Medulla oblongata (tissue), 1 donor: ENCODE measurements at regions not wholly inside any gene's neighbourhood (a gene's known extent, or its start where the extent isn't known, plus 50 kb on each side); places are given as distances from the start of the nearest gene placed in this dataset.
A peak's percentile ranks its signal among the peaks of the same experiment; 100 is the strongest.

Experiments
- DNase-seq: peaks from one replicate; pipeline ENCODE4 v3.0.0-alpha.2; 2015; ENCODE audit errors: extremely low spot score

DNA sequence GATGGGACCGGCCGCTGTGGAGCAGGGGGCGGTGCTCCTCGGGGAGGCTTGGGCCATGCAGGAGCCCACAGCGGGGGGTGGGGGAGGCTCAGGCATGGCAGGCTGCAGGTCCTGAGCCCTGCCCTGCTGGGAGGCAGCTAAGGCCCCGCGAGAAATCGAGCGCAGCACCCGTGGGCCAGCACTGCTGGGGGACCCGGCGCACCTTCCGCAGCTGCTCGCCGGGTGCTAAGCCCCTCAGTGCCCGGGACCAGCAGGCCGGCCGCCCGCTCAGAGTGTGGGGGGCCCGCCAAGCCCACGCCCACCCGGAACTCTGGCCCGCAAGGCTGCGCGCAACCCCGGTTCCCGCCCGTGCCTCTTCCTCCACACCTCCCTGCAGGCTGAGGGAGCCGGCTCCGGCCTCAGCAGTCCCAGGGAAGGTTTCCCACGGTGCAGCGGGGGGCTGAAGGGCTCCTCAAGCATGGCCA lies 131.5 kb downstream of the SNX18 start:
- DNase-seq, result no peak

DNA sequence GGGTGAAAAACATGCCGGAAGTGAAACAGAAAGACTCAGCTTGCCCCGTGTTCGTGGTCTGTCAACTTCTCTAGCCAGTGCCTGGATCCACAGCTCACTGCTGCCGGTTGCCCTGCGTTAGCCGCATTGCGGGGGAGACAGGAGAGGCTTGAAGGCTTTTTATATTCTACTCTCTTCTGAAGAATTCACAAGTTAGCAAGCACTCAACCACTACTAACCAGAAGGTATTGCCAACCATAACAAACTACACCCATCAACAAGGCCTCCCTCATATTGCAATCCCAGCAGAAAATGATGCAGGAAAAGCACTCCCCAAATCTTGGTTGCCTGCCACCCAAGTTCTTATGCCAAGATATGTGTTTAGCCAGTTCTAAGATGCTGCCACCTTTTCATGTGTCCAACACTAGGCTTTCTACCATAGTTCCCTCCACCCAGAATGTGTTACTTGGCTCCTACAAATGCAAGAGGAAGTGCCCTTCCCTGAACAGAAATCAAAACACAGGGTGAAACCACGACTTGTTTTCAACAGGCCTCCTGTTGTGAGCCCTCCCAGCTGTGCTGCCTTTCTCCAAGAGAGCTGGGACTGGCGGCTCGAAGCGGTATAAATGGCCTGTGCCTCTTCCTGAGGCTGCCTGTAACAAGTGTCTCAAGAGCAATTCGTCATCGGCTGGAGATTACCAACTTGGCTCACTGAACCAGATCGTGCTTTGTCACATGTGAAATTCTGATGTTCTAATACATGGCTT lies 129.0 kb downstream of the SNX18 start:
- peak; percentile 86 for DNase-seq

DNA sequence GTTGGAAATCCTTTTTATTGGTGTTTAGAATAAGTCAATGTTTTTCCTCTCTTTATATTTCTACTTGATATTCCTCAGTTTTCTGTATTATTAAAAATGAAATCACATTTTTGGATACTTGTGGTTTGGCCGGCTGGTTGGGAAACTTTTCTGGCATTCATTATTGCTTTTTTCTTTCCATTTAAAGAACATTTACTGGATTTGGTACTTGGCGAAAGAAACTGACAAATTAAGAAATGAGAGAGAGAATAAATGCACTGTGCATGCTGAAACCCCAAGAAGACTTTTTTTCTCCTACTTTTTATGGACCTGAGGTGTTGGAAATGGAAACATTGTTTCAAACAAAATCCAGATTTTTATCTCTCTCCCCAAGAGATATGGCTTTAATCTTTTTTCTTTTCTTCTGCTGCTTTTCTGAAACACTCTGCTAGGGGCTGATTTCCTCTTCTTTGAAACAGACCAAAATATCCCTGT lies 128.4 kb downstream of the SNX18 start:
- no peak for DNase-seq

DNA sequence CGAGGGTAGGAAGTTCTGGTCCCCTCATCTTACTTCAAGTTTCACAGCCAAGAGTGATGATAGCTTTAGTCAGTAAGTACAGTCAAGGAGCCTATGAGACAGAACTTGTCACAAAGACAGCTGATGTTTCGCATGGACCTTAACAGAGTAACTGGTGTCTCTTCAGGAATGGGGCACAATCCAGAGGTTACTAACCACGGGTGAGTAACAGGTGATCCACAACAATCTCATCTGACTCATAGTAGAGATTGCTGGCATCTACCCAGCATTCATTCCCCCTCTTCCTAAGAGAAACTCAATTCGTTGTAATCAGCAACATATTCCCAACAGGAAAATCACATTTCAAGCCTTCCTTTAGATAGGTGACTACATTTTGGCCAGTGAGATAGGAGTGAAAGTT lies 126.7 kb downstream of the SNX18 start:
- DNase-seq, result no peak

DNA sequence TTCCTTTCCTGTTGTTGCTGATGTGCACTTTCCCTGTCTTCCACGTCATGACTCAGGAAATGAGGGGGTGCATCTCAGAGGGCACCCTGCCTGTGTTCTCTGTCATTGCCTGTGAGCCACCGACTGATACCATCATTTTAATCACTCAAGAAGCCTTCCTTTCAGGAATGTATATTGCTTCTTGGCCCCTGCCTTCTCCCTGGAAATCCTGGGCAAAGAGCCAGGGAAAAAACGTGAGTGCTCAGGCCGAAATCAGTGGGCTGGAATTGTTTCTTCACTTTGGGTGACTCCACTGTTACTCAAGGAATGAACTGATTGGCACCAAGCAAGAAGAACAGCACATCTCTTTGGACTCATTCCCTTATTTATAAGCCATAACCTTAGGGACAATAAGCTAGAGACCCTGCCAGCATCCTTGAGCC lies 126.1 kb downstream of the SNX18 start:
- no peak for DNase-seq

DNA sequence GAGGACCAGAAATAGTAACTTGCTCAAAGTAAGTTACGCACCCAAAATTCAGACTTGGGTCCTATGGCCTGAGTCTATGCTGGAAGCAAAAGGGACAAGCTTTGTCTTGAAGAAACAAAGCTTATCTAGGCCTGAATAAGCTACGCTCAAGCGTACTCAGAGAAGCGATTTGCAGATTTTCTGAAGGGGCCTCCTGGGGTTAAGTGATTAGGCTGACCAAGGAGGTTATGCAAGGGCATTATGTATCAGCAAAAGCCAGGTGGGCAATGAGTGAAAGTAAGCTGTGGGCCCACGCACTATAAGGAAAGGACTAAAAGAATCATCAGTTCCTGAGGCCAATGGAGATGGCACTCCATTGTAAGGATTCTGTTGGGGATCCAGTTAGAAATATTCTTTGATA lies 122.1 kb downstream of the SNX18 start:
- no peak for DNase-seq

DNA sequence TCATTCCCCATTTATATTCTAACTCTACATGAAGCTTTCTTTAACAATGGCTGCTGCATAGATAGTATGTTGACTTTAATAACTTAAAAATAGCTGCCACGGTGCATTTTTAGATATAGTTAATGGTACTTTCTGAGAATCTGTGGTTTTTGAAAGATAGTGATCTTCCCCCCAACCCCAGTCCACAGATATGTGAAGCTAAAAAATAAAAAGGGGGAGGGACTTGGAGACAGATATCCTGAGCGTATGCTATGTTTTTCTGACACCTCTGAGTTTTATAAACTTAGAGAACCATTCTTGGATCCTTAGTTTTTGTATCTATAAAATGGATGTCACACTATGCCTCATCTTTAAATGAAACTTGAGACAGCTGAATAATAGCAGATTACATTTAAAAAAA lies 120.5 kb downstream of the SNX18 start:
- DNase-seq, result no peak

DNA sequence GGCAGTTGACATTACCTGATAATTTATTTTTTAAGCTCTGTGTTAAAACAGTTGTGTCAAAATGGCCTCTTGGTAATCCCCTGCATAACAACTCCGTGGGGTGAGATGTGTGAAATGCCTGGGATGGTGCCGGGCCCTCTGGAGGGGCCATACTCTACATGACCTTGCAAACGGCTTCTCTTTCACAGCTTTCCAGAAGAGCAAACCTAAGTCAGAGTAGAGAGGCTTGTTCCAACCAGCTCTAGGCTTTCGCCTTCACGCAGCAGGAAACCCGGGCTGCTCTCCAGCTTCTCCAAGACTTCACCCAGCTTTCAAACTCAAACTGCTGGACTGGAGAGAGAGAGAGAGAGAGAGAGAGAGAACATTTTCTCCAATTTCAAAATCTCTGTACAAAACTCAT lies 120.1 kb downstream of the SNX18 start:
- peak; percentile 58 for DNase-seq

DNA sequence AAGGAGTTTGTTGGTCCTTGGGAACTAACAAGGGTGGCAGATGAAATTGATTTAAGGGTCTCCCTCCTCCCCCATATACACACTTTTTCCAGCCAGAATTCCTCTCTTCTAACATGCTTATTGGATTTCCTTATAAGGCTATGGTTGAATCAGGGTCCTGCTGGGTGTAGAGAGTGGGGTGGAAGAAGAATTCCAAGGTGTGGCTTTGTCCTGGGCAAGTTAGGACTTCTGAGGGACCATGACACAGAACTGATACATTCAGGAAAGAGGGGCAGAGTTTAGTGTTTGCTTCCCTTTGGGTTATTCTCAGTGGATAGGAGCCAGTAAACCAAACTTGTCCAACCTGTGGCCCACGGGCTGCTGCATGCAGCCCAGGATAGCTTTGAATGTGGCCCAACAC lies 116.5 kb downstream of the SNX18 start:
- no peak for DNase-seq

DNA sequence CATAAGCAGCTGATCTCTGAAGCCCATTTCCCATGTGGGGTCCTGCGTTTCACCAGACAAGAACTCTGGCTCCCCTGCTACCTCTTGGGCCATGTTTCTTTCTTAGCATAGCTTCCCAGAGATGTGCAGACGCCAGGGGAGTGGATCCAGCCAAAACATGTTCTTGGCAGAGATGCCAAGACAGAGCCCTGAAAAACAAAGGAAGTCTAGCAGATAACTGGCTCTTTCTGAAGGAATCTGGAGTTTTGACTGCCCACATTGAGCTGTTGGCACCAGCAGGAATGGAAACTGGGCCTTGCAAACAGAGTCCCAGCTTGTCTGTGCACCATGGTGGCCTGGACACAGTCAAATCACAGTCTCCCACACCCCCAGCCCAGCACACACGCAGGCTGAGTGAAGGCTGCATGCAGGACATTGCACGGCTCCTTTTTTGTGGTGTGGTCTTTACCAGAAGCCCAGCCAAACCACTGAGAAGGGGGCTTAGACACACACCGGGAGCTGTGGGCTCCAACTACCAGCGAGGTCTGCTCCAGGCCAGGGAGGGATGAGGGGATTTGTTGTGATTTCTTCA lies 114.7 kb downstream of the SNX18 start:
- DNase-seq, result no peak

DNA sequence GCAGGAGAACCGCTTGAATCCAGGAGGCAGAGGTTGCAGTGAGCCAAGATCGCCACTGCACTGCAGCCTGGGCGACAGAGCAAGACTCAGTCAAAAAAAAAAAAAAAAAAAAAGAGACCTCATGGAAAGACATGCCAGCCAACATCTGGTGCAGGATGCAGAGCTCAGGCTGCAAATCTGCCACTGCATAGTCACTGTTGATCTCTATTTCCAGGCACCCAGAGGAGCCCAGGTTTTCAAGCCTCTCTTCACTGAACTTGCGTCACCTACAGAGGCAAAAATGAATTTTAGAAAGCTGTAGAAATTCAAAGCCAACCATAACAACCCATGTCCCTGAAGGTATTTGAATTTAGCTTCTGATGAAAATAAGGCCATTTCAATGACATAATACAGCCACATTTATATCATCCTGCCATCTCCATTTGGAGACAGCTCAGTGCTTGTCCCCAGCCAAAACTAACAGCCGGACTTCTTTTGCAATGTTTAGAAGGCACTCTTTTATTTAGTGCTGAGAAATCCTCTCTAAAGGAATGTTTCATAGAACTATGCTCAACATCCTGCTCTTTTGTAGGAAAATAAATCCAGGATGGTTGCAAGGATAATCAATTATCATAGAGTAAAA lies 113.3 kb downstream of the SNX18 start:
- no peak for DNase-seq

DNA sequence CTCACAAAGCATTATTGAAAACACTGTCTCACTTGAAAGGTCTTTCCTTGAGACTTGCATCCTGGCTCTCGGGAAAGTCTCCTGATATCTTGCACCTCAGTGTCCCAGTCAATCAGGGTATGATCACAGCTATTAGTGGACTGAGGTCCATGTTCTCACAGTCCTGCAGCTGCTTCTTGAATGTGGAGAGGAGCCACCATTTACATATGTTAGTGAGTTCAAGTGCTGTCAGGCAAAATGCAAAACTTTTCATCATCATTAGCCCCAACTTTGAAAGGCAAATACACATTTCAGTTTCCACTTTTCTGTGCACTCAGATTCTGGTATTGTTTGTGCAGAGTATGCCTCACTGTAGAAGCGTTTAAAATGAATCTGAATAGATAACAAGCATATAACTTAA lies 111.6 kb downstream of the SNX18 start:
- DNase-seq, result no peak

DNA sequence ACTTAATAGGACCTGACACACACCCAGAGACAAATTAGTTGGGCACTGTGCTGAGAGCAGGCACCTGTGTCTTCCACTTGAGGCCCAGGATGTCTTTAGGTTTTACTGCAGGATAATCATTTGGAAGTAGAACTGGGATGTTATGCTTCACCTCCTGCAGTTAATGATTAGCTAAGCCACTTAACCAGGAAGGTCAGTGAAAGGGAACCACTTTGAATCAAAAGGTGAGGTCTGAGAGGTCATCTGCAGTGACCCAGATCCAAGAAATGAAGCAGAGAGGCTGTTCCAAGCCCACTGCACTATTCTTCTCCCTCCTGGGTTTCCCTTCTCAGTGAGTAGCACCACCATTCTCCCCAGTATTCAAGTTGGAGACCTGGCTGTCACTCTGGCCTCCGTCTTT lies 110.5 kb downstream of the SNX18 start:
- no peak for DNase-seq

DNA sequence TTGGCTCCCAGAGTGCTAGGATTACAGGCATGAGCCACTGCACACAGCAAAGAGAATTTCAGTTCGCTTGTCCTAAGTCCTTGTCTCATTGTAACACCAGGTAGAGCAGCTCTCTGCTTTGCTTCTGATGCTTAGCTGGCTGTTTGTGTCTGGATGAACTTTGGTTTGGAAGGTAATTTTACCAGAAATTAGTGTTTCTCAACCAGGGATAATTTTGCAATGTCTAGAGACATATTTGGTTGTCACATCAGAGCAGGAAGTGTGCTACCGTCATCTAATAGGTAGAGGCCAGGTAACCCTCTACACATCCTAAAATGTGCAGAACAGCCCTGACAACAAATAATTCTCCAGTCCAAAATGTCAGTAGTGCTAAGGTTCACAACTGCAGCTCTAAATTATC lies 108.8 kb downstream of the SNX18 start:
- no peak for DNase-seq

DNA sequence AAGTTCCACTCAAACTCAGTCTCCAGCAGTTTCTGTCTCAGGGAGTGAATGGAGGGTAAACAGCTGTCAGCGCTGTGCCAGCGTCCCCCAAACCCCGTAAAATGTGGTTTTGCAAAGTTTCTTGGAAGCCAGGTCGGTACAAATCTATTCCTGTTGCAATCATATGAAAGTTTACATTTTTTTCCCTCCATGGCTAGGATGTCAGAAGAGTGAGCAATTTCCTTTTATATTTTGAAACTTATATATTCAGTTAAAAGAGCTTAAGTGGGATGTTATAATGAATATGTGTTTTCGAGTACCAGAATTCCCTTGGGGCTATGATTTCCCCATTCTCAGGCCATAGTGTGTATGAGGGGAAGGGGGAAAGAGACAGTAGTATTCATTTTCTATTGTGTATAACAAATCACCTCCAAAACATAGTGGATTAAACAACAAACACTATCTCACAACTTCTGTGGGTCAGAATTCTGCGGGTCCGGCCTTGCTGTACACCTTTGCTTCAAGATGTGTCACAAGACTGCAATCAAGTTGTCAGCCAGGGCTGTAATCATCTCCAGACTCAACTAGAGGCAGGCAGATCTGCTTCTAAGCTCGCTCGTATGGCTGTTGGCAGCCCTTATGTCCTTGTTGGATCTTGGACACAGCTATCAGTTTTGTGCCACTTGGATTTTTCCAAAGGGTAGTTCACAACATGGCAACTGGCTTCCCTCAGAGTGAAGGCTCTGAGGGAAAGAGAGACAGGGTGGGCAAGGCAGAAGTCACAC lies 107.4 kb downstream of the SNX18 start:
- DNase-seq, result no peak

DNA sequence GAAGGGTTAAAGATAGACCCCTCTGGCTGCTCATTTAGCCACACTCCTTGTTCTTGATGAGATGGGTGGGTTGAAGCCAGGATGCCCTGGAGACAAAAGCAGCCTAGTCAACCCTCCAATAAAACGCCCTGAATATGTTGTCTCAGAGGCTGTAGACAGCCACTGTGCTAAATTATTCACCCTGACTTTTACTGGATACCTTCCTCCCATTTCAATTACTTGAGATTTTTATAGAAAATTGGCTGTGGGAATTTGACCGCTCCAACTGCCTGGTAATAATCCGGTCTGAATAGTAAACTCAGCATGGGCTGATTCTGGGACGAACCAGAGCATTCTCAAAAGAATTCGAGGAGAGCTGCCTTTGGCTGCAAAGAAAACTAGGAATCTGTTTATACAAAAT lies 104.2 kb downstream of the SNX18 start:
- peak; percentile 63 for DNase-seq

DNA sequence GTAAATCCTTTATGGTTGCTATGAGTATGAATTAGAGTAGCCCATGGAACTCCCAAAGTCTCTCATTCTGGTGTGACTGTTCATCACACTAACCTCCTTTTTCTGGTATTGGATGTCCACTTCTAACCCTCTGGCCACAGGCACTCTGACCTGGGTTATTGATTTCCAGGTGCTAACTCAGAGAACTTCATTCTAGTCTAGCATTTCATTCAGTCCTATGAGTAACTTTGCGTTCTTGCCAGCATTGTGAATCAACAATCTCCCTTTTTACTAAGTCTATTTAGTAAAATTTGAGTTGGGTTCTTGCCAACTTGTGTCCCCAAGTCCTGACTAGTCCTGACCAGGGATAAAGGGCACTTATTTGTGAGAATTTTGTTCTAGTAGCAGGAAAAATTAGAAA lies 103.5 kb downstream of the SNX18 start:
- DNase-seq, result no peak

DNA sequence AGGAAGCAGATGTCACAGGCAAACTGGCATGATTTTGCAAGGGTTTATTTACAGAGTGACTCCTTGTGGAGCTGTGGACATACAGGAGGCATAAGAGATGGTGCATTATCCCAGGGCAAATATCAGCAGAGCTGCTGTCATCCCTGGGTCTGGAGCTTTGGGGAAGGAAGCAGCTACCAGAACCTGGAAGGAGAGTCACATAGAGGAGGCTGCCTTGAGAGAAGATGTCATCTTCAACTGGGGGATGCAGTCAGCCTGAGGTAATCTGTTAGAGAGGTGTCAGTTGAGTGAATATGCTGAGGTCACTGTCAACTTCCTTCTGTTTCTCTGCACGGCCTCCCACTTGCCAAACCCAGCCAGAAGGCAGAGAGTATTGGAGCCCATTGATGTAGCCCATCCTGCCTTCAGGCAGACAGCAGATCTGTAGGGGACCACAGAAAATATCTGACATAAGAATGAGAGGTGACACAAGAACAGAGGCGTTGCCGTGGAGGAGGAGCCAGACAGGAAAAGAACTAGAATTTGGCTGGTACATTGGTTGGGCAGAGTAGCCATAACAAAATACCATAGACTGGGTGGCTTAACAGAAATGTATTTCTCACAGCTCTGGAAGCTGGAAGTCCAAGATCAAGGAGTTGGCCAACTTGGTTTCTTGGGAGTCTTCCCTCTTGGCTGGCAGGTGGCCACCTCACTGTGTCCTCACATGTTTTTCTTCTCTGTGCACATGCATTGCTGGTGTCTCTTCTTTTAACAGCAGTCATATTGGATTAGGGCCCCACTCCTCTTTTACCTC lies 102.8 kb downstream of the SNX18 start:
- no peak for DNase-seq

DNA sequence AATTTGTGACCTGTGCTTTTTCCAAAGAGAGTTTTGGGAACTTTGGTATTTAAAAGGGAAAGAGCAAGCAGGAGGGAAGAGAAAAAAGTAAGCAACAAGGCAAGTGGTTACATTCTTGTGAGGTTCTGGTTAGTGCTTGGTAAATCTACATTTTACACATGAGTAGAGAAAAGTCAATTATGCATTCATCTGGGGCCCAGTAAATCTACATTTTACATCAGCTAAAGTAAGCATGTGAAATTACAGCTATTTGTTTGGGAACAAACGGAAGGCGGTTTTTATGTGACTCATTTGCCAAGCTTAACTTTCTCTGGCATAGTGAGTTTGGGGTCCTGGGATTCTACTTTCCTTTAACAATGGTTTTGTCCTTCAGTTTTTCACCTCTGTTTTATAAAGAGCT lies 102.2 kb downstream of the SNX18 start:
- DNase-seq, result no peak

DNA sequence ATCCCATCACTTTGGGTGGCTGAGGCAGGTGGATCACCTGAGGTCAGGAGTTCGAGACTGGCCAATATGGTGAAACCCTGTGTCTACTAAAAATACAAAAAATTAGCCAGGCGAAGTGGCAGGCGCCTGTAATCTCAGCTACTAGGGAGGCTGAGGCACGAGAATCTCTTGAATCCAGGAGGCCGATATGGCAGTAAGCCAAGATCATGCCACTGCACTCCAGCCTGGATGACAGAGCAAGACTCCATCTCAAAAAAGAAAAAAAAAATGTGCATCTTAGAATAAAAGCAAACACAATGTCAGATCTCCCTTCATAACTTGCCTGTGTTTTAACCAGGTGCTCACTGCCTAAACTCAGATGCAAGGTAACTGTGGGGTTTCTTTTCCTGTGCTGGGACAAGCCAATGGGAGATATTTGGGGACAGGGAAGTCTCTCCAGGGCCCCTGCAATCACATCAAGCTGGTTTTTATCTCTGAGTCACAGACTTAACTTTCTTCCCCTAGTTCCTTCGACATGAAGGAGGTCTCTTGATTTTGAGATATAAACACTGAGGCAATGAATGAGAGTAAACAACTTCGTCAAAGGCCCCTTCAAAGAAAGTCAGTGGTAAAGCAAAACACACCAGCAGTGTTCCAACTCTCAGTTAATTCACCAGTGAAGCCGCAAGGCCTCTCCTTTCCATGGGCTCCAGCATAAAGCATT lies 99.1 kb downstream of the SNX18 start:
- no peak for DNase-seq

DNA sequence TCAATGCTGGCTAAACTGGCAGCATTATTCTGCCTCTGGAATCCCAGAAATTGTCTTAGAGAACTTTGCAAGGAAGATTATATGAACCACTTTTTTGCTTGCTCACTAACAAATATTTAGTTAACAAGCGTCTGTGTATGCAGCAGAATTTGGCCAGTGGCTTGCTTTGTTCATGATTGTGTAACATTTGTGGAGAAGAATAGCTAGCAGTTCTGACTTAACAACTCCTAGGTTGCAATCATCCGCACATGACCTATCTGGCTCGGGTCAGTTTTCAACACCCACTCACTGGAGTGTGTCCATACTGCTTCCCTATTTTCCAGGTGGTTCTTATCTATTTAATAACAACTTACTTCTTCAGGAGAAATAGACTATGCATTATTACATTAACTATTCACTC lies 98.5 kb downstream of the SNX18 start:
- DNase-seq, result peak; percentile 59
